HG02571 (cell line): ENCODE measurements at regions not wholly inside any gene's neighbourhood (a gene's known extent, or its start where the extent isn't known, plus 50 kb on each side); places are given as distances from the start of the nearest gene placed in this dataset.
"Not testable (repeated sequence)": the region's sequence is repeated elsewhere in the genome, so short reads cannot be mapped to it uniquely, and the experiment has no call there.

Experiments
- ATAC-seq: cut with Tn5 transposase; IDR thresholded peaks from one replicate; pipeline ENCODE4 v1.9.1; 2021; ENCODE audit warnings: mild to moderate bottlenecking, moderate library complexity; ENCODE audit not compliant: unreplicated experiment

DNA sequence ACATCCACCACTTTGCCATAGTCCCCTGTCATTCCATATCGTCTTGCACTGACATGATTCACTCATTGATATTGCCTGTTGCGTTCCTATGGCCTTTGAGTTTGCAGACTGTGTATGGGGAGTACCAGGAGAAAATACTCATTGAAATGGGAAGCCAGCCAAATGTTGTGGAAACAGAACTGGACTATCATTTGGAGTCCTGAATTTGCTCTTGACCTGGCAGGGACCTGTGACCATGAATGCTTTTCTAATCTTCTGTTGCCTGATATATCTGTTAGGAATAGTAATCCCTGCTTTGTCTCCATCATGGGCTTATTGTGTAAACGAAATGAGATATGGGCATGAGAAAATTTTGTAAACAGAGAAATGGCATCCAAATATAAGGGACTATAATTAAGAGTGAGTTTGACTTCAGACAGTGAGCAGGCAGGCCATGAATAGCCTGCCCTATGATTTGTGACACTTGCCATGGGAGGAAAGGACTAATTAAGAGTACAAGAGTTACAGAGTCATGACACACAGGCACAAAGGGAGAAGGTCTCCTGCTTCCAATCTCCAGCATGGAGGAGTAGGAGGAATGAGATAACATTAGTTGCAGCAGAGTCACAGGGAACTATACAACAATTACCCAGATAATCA is 572.9 kb upstream of the SGCD start:
- ATAC-seq, result no peak

DNA sequence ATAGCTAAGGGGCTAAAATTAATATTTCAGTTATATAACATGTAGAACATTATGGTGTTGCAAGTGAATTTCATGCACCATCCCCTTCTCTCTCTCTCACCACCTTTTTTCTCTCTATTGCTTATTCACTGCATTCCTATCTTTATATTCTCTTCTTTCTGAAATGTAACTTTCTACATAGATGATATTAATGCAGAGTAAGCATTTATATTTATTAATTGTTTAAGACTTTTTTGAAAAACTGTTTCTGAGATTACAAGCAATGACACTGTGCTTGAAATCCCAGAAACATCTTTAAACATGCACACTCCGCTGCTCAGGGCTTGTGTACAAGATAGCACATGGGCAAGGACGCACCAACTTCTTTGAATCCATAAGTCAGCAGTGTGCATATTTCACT is 567.7 kb upstream of the SGCD start:
- ATAC-seq, result no peak

DNA sequence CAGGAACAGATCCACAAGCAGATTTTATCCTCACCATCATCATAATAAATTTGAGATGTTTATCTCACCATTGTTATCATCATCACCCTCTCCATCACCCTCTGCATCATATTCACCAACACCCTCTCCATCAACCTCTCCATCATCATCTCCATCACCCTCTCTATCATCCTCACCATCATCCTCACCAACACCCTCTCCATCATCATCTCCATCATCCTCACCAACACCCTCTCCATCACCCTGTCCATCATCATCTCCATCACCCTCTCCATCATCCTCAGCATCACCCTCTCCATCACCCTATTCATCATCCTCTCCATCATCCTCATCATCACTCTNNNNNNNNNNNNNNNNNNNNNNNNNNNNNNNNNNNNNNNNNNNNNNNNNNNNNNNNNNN is 567.0 kb upstream of the SGCD start:
- ATAC-seq, result no peak

DNA sequence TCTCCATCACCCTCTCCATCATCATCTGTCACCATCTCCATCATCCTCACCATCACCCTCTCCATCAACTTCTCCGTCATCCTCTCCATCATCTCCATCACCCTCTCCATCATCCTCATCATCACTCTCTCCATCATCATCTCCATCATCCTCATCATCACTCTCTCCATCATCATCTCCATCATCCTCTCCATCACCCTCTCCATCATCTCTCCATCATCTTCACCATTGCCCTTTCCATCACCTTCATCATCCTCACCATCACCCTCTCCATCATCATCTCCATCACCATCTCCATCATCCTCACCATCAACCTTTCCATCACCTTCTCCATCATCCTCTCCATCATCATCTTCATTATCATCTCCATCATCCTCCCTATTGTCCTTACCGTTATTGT is 565.5 kb upstream of the SGCD start:
- ATAC-seq, result no peak

DNA sequence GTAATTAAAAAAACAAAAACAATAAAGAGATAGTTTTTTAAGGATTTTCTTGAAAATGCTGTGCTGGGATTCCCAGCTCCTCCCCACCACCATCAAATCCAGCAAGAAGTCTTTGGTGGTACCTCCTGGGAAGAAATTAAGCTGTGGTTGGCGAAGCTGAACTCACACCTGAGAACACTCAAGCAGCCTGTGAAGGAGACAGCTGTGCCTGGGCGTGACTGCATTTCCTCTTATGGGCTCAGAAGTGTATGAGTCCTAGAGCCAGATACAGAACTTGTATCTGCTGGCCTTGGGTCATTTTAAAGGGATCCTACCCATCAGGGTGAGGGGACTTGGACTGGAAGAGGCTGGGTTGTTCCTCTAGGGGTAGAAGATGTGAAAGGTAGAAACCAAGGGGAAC is 561.2 kb upstream of the SGCD start:
- ATAC-seq, result no peak

DNA sequence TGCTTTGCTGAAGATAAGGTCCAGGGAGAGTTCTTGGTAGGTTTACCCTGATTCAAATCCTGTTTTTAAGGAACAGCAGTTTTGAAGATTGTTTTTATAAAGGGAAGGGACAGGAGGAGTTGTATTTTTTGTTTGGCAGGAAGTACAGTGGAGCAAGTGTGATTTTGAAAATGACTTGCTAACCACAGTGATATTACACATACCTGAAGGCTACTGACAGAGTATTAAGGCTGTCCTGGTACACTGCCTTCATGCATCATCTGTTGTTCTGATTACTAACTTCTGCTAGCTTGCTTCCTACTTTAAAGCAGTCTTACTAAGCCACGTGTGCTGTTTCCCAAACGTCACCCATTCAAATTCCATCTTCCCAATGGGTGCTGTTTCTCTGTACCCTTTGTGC is 559.5 kb upstream of the SGCD start:
- no peak for ATAC-seq

DNA sequence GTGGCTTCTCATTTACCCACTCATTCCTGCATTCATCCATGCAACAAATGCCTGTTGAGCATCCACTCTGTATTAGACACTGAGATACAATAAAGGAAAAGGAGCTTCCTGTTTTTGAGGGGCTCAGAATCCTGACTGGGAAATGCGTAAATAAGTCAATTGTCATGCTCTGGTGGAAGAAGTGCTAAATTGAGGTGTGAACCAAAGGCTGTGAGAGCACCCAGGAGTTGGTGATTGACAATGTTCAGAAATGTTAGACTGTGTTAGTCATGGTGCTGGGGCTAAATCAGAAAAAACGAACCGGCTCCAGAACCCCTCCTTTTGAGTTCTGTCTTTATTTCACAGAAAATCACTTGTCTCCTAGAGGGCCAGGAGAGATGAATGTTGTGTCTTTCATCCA is 558.6 kb upstream of the SGCD start:
- no peak for ATAC-seq

DNA sequence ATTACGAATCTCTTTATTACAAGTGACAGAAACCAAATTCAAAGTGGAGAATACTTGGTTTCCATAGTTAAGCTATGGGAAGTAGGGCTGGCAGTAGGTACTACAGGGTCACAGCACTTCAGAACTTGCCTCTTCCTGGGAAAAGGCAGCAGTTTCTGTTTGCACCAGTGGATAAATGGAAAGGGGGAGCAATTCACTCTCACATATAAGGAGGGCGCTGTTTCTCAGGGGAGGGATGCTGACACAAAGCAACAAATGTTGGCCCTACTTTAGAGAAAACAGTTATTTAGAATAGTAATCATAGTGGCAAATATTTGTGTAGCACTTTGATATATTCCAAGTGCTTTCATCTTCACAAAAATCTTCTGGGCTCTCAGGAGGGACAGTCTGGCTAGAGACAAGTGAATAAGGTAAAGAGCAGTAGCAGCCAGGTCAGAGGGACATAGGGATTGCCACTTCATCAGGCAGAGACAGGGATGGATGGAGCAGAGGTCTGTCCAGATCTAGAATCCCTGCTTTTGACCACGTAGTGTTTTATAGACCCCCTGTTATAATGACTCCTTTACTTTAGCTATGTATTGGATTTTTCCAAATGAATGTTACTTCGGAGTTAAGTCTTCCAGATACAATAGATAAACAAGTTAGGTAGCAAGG is 554.8 kb upstream of the SGCD start:
- ATAC-seq, result no peak

DNA sequence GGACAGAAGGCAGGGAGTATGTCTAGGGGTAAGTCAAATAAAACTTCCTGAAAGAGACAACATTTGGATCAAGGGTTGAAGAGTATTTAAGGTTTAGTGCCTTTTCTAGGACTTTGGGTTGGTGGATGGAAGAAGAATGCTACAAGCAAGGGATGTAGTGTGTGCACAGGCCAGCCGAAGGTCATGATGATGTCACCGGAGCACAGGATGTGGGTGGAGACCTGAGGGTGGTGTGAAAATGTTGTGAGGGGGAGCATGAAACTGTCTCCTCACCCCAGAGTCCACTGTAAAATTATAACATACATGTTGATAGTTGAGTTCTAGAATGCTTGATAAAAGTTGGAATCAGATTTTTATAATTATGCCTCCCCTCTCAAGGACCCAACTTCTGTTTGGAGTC is 553.3 kb upstream of the SGCD start:
- ATAC-seq, result no peak

DNA sequence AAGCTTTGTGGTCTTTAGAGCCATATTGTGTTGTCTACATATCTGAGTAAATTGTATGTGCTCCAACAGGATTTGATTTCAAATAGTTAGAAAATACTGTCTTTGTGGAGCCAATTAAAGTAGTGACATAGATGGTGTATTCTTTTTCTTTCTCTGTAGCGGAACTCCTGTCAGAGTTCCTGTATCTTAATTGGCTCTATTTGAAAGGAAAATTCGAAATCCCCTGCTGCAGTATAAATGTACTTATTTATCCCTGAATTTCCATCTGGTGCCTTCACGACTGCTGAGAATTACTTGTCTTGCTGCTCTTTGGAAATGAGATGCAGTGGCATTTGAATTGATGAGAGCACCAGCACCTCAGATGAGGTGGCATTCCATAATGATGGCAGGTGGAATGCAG is 546.7 kb upstream of the SGCD start:
- ATAC-seq, result no peak

DNA sequence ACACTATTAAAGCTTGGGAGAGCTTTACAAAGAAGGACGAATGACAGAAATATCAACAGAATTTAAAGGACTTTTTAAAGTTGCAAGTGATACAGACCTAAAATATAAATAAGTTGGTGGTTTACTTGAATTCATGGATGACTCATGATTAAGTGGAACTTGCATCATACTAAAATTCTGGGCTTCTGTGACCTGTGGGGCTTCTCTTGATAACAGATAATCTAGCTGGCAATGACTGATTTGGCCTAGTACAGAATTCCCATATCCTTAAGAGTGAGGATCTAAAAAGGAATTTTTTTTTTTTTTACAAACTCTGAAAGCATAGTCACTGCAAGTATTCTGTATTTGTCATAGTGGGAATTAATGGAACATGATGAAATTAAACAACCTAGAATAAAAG is 543.7 kb upstream of the SGCD start:
- ATAC-seq, result no peak

DNA sequence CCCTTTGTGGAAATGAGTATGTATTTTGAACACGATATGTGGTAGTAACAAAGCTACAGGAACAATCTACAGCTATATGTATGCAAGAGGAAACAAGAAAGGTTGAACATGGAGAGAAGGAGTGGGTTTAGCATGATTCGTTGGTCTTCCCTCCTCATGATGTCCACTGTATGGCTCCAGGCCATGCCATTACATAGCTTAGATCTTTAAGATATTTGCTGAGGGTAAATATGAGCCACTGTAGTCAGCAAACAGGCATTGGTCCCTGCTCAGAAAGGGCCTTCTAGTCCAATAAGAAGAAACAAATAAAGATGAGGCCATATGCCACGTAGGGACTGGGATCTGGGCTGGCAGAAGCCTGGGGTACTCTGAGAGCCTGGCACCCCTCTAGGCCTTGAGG is 543.2 kb upstream of the SGCD start:
- ATAC-seq, result no peak

DNA sequence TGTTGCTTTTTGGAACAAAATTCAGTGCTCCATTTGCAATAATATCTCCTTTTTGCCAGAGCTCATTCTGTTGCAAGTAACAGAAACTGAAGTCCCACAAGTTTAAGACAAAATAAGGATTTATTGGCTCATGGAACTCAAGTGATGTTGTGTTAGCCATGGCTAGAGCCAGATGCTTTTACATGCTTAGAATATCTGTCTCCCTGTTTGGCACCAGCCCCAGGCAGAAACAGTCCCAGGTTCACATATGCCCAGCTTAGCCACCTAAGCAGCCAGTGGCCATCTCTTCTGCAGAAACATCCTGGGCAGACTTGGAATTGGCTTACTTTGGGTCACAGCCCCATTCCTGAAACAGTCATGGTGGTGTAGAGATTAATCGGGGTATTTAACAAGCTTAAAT is 540.9 kb upstream of the SGCD start:
- ATAC-seq, result no peak

DNA sequence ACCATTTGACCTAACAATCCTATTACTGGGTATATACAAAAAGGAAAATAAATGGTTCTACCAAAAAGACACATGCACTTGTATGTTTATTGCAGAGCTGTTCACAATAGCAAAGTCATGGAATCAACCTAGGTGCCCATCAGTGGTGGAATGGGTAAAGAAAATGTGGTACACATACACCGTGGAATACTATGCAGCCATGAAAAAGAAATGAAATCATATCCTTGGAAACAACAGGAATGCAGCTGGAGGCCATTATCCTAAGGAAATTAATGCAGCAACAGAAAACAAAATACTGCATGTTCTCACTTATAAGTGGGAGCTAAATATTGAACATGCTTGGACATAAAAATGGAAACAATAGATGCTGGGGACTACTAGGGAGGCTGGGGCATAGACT is 534.1 kb upstream of the SGCD start:
- ATAC-seq, result no peak

DNA sequence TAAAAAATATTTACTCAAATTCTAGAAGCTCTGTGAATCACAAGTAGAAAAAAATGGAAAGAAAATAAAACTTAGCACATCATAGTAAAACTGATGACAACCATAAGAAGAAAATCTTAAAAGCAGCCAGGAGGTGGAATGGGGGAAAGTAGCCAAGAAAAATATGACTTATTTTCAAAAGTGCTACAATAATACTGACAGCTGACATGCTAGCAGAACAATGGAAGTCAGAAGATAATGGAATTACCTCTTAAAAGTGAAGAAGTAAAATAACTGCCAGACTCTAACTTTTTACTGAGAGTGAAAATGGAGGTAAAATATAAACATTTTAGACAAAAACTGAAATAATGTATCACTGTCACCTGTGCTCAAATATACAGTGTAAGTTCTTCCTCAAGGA is 532.2 kb upstream of the SGCD start:
- no peak for ATAC-seq

DNA sequence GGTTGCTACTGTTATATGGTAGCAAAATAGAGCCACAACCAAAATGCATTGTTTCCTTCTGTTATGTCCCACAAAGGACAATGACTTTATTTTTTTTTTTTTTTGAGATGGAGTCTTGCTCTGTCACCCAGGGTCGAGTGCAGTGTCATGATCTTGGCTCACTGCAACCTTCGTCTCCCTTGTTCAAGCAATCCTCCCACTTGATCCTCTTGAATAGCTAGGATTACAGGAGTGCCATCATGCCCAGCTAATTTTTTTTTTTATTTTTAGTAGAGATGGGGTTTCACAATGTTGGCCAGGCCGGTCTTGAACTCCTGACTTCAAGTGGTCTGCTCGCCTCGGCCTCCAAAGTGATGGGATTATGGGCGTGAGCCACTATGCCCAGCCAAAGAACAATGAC is 527.7 kb upstream of the SGCD start:
- ATAC-seq, result no peak

DNA sequence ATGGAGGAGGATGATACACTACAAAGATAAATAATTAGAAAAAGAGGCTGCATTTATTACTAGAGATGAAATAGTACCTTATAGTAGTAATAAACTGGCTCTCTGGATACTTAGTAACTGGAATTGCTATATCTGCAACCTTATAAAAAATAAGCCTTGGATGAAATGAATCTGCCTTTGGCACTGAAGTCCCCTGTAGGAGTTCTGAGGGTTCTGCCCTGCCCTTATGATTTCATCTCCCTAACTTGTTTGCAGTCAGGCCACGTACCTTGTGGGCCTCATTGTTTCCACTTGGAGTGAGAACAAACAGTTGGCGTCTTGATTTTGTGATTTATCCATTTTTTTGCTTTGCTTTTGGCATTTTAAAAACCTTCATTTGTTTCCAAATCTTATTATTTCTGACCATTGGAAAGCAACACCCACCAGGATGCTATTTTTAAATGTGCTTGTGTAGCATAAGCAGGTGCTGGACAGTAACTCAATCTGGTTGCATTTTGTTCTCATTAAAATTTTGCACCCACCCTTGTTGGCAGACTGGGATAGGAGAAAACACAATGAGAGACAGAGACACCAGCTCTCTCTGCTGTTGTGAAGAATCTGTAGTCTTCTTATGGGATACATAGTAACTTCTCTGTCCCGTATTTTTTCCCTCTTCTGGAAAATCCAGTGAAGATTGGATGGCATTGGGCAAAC is 518.9 kb upstream of the SGCD start:
- no peak for ATAC-seq

DNA sequence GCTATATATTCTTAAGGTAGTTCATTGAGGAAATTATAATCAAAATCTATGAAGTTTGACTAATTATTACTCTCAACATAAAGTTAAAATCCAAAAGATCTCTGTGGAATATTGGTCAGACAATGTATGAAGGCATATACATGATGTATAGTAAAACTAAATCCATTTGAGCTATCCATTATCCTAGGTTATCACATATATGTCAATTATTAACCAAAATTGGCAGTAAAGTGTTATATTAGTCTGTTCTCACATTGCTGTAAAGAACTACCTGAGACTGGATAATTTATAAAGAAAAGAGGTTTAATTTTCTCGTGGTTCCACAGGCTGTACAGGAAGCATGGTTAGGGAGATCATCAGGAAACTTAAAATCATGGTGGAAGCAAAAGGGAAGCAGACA is 511.7 kb upstream of the SGCD start:
- no peak for ATAC-seq

DNA sequence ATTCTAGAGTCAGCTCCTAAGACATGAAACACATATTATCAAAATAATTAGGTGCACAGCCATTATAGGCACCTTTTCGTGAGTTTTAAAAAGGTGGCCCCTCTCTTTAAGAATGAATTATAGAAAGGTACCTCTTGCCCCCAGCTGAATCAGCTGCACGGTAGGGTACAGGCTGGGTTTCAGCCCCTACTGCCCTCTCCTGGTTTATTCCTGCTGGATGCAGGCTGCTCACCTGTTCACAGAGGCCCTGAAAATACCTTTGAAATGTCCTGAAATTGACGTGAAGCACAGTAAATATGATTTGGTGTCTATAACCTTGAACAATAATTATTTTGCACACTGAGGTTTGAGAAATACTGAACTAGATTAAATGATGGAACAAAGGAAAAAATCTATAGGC is 504.8 kb upstream of the SGCD start:
- no peak for ATAC-seq

DNA sequence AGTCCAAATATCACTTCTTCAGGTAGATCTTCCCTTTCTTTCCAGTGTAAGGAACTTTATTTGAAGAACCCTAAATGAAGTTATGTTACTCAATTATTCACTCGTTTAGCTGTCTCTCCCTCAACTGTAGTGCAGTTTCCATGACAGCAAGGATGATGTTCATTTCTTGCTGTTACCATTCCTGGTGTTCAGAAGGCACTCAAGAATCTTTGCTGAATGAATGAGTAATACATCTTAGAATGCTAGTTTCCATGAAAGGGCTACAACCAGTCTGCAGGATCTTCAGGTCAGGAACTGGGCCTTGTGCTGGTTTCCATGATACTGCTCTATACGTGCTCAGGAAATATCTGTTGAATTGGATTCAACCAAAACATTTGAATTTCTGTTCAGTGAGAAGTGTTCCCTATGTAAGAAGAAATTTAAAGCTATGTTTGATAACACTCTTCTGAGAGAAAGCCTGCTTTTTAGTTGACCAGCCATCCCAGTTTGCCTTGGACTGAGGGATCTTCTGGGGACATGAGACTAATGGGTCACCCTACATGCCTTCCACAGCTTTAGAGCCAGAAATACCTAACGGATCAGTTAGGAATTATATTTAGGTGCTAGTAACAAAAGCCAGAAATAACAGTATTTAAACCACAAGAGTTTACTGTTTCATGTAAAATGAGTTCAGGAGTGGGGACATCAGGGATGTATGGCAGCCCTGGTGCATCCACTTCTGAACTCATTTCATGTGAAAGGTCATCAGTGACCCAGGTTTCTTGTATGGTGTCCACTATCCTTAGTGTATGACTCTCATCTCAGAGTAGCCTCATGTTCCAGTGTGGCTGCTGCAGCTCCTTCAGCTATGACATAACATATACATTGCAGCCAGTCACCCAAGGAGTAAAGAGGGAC is 500.1 kb upstream of the SGCD start:
- no peak for ATAC-seq

DNA sequence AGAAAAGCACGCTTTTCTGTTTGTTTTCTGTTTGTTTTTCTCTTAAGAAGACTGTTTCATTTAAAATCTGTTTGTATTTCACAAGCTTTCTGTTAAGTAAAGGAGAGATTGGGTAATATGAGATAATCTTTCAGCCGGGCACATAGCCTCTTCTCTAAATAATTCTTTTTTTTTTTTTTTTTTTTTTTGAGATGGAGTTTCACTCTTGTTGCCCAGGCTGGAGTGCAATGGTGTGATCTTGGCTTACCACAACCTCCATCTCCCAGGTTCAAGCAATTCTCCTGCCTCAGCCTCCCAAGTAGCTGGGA is 499.5 kb upstream of the SGCD start:
- ATAC-seq, result not testable (repeated sequence)

DNA sequence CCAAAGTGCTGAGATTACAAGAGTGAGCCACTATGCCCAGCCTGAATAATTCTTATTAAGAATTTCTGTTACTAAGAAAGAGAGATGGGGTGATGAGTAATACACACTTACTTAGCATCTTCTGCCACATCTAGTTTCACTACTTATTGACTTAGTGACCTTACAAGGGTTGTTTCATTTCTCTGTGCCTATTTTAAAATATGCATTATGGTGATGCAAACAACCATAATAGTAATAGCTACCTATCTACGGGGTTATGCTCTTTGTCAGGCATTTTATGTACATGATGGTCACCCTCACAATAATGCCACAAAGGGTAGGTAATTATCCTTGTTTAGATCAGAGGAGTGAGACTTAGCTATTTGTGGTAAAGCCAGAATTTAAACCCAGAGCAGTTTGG is 499.0 kb upstream of the SGCD start:
- peak; percentile 94 for ATAC-seq
